ENCODE measurements at regions not wholly inside any gene's neighbourhood (a gene's known extent, or its start where the extent isn't known, plus 50 kb on each side); places are given as distances from the start of the nearest gene placed in this dataset.

DNA sequence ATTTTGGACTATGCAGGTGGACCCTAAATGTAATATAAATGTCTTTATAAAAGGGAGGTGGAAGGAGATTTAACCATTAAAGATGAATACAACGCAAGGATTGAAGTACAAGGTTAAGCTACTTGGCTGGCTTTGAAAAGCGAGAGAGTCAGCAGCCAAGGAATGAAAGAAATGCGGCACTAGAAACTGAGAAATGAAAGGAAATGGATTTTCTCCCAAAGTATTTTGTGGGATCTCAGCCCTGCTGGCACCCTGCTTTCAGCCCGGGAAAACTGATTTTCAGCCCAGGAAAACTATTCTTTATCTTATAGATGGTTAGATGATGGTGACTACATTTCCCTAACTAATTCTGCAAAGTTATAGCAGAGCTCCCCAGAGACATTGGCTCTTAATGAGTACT lies 1349.6 kb upstream of the C9orf72 start:
- DNase-seq (ENCODE audit: low read depth): peak; percentile 1
- TF ChIP-seq CTCF (conservative IDR thresholded peaks at IDR 0.05; ENCODE audit: low read depth, low read length): no peak
- H3K4me3 ChIP-seq (ENCODE audit: low read depth, low read length): no peak overlapping the region

DNA sequence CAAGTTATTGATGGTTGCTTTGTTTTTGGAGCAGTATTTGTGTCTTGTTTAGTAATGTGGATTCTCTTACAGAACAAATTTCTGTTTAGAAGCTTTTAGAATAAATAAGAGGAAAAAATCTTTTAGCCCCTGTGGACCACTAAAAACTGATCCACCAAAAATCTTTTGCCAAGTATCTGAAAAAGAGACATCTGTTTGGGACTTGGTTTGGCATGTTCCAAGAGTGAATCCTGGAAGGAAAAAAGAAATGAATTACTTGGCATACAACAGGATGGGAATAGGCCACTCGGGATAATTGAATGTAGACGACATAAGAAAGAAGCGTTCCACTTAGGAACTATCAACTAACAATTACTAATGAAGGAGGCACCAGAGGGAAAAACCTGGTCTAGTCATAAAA lies 1350.1 kb upstream of the C9orf72 start:
- H3K4me3 ChIP-seq (ENCODE audit: low read depth, low read length): no peak overlapping the region
- no peak for DNase-seq (ENCODE audit: low read depth)
- TF ChIP-seq CTCF (conservative IDR thresholded peaks at IDR 0.05; ENCODE audit: low read depth, low read length): no peak

DNA sequence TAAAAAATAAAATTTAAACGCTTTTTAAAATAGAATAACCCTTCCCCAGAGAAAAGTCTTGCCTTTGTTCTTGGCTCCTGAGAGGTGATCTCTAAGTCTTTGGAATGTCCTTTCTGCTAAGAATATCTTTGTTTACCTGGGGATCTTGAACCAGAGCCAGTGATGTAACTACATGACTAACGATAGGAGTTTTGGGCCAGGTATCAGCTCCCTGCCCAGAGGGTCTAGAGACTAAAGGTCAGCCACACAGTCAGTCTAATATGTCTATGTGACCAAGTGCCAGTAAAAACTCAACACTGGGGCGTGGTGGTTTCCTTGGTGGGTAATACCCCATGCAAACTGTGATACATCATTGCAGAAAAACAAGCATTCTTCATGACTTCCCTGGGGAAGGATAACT lies 1351.9 kb upstream of the C9orf72 start:
- no peak for TF ChIP-seq CTCF (conservative IDR thresholded peaks at IDR 0.05; ENCODE audit: low read depth, low read length)
- no peak for DNase-seq (ENCODE audit: low read depth)
- H3K4me3 ChIP-seq (ENCODE audit: low read depth, low read length): no peak overlapping the region

- TF ChIP-seq CTCF (conservative IDR thresholded peaks at IDR 0.05; ENCODE audit: low read depth, low read length): no peak
- no peak for DNase-seq (ENCODE audit: low read depth)
- H3K4me3 ChIP-seq (ENCODE audit: low read depth, low read length): no peak overlapping the region
Measured at GRCh38 chr9:28926306-28926705, 1353.0 kb upstream of the C9orf72 start.

DNA sequence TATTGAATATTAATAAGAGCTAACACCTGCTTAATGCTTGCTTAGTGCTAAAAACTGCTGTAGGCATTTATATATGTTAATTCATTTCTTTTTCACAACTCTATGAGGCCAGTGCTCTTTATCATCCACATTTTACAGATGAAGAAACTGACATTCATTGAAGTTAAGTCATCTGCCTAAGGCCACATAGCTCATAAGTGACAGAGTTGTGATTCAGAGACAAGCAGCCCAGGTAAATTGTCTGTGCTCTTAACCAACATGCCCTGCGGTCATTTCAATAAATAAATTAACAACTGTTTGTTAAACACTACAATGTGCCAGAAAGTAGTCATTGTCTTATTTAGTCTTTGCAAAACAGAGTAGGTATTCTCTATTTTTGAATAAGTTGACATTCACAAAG lies 1354.4 kb upstream of the C9orf72 start:
- no peak overlapping the region for H3K4me3 ChIP-seq (ENCODE audit: low read depth, low read length)
- TF ChIP-seq CTCF (conservative IDR thresholded peaks at IDR 0.05; ENCODE audit: low read depth, low read length): no peak
- no peak for DNase-seq (ENCODE audit: low read depth)

GRCh38 chr9:28929433-28929832 lies 1356.2 kb upstream of the C9orf72 start:
- TF ChIP-seq CTCF (conservative IDR thresholded peaks at IDR 0.05; ENCODE audit: low read depth, low read length): no peak
- no peak for DNase-seq (ENCODE audit: low read depth)
- no peak overlapping the region for H3K4me3 ChIP-seq (ENCODE audit: low read depth, low read length)

- no peak overlapping the region for H3K4me3 ChIP-seq (ENCODE audit: low read depth, low read length)
- no peak for DNase-seq (ENCODE audit: low read depth)
- no peak for TF ChIP-seq CTCF (conservative IDR thresholded peaks at IDR 0.05; ENCODE audit: low read depth, low read length)
Measured at GRCh38 chr9:28930766-28931165, 1357.5 kb upstream of the C9orf72 start.

All from choroid plexus epithelial cell (primary cell).